ENCODE measurements at regions not wholly inside any gene's neighbourhood (a gene's known extent, or its start where the extent isn't known, plus 50 kb on each side); places are given as distances from the start of the nearest gene placed in this dataset.

- Histone ChIP-seq H3K36me3 (no peaks in the 10 kb centered on the region), H3K9me3 (no peaks in the 10 kb centered on the region), H3K4me1 (no peaks in the 10 kb centered on the region), H3K4me3 (no peak overlapping the region), H3K27me3 (no peaks in the 10 kb centered on the region), H3K27ac (no peak overlapping the region)
- intact Hi-C loops (cut with DNase I; ENCODE audit: low total_unique reads) = no loop called here
- TF ChIP-seq CTCF (IDR thresholded peaks at IDR 0.05) (no peak), POLR2AphosphoS5 (IDR thresholded peaks at IDR 0.05) (no peak), POLR2A (IDR thresholded peaks at IDR 0.05) (no peak)
- no peak for DNase-seq (ENCODE audit: low spot score in 2 of 2)
These were observed 323.6 kb downstream of the DRD1 start for GRCh38 chr5:175120412-175120811.

- intact Hi-C loops (cut with DNase I; ENCODE audit: low total_unique reads) = no loop called here
- Histone ChIP-seq H3K36me3 (no peaks in the 10 kb centered on the region), H3K4me1 (no peaks in the 10 kb centered on the region), H3K27me3 (peaks cover 0 to 8% of the 10 kb centered on the region in 2 donors), H3K27ac (no peak overlapping the region), H3K4me3 (no peak overlapping the region), H3K9me3 (no peaks in the 10 kb centered on the region)
- no peak for DNase-seq (ENCODE audit: low spot score in 2 of 2)
- TF ChIP-seq POLR2A (IDR thresholded peaks at IDR 0.05) = no peak
- TF ChIP-seq CTCF (IDR thresholded peaks at IDR 0.05) = no peak
- no peak for TF ChIP-seq POLR2AphosphoS5 (IDR thresholded peaks at IDR 0.05)
These were observed 325.2 kb downstream of the DRD1 start for GRCh38 chr5:175118700-175119309.

GRCh38 chr5:175116466-175117048 is 327.4 kb downstream of the DRD1 start:
- Histone ChIP-seq H3K9me3 (no peaks in the 10 kb centered on the region), H3K27me3 (peaks cover 0 to 8% of the 10 kb centered on the region in 2 donors), H3K4me3 (no peak overlapping the region), H3K4me1 (no peaks in the 10 kb centered on the region), H3K36me3 (no peaks in the 10 kb centered on the region), H3K27ac (no peak overlapping the region)
- intact Hi-C loops (cut with DNase I; ENCODE audit: low total_unique reads) = no loop called here
- TF ChIP-seq CTCF (IDR thresholded peaks at IDR 0.05) (no peak), POLR2A (IDR thresholded peaks at IDR 0.05) (no peak), POLR2AphosphoS5 (IDR thresholded peaks at IDR 0.05) (no peak)
- no peak for DNase-seq (ENCODE audit: low spot score in 2 of 2)

GRCh38 chr5:175115831-175116230 is 328.2 kb downstream of the DRD1 start:
- no peak overlapping the region for H3K4me3 ChIP-seq
- no peak for DNase-seq (ENCODE audit: low spot score in 2 of 2)
- no peak for TF ChIP-seq POLR2AphosphoS5 (IDR thresholded peaks at IDR 0.05)
- TF ChIP-seq CTCF (IDR thresholded peaks at IDR 0.05) = no peak
- no peak for TF ChIP-seq POLR2A (IDR thresholded peaks at IDR 0.05)

GRCh38 chr5:175113947-175114346 is 330.0 kb downstream of the DRD1 start:
- H3K4me1 ChIP-seq = no peaks in the 10 kb centered on the region
- no peaks in the 10 kb centered on the region for H3K36me3 ChIP-seq
- intact Hi-C loops (cut with DNase I; ENCODE audit: low total_unique reads) = no loop called here
- H3K27ac ChIP-seq = no peak overlapping the region
- no peak for DNase-seq (ENCODE audit: low spot score in 2 of 2)
- H3K4me3 ChIP-seq = no peak overlapping the region
- no peaks in the 10 kb centered on the region for H3K9me3 ChIP-seq
- no peak for TF ChIP-seq POLR2AphosphoS5 (IDR thresholded peaks at IDR 0.05)
- no peak for TF ChIP-seq POLR2A (IDR thresholded peaks at IDR 0.05)
- no peak for TF ChIP-seq CTCF (IDR thresholded peaks at IDR 0.05)
- peaks cover 0 to 8% of the 10 kb centered on the region in 2 donors for H3K27me3 ChIP-seq

More at GRCh38 chr5:175115831-175116230, 328.2 kb downstream of the DRD1 start:
- intact Hi-C loops (cut with DNase I; ENCODE audit: low total_unique reads) = no loop called here
- H3K27me3 ChIP-seq = peaks cover 0 to 8% of the 10 kb centered on the region in 2 donors
- H3K9me3 ChIP-seq = no peaks in the 10 kb centered on the region
- H3K27ac ChIP-seq = no peak overlapping the region
- no peaks in the 10 kb centered on the region for H3K4me1 ChIP-seq
- H3K36me3 ChIP-seq = no peaks in the 10 kb centered on the region

Data from breast epithelium (tissue), 4 donors.